Activated naive CD8-positive, alpha-beta T cell treated with anti-CD3 and anti-CD28 coated beads, Interleukin-2, amount 10 ng/mL, durations not matched to agents 7 days and 5 days (primary cell): ENCODE measurements at regions not wholly inside any gene's neighbourhood (a gene's known extent, or its start where the extent isn't known, plus 50 kb on each side); places are given as distances from the start of the nearest gene placed in this dataset.

Source experiments
- ATAC-seq: fragments of 150-1000 bp; cut with Tn5 transposase; one replicate; pipeline ENCODE4 v1.10.0; 2021; ENCODE audit warnings: low read depth, moderate library complexity
- POLR2A ChIA-PET: fragments of 350-600 bp; sonication (Branson Sonifier 250); formaldehyde crosslinking; loops from one replicate; lab custom pipeline; 2021; ENCODE audit warnings: antibody characterized with exemption; lab: Charles Lee
- DNase-seq: peaks from one replicate; pipeline ENCODE4 v3.0.0; 2021
- H3K27ac Mint-ChIP-seq: one replicate; pipeline ENCODE4 v1.8.0; 2022; ENCODE audit warnings: mild to moderate bottlenecking, mixed read lengths
- H3K27me3 Mint-ChIP-seq: one replicate; pipeline ENCODE4 v1.8.0; 2022; ENCODE audit warnings: mild to moderate bottlenecking, moderate library complexity, mixed read lengths
- H3K36me3 Mint-ChIP-seq: one replicate; pipeline ENCODE4 v1.8.0; 2021; ENCODE audit warnings: mild to moderate bottlenecking, mixed read lengths
- H3K4me1 Mint-ChIP-seq: one replicate; pipeline ENCODE4 v1.8.0; 2021; ENCODE audit warnings: mixed read lengths
- H3K4me3 Mint-ChIP-seq: one replicate; pipeline ENCODE4 v1.8.0; 2022; ENCODE audit warnings: mild to moderate bottlenecking, moderate library complexity, mixed read lengths
- H3K9me3 Mint-ChIP-seq: one replicate; pipeline ENCODE4 v1.8.0; 2021; ENCODE audit warnings: mixed read lengths

GRCh38 chr7:115409682-115410433 is 488.0 kb downstream of the MDFIC start:
- POLR2A ChIA-PET: no interaction called here
- DNase-seq: no peak
- Mint-ChIP-seq H3K27me3 (no peaks in the 10 kb centered on the region), H3K36me3 (no peaks in the 10 kb centered on the region), H3K4me1 (no peaks in the 10 kb centered on the region), H3K4me3 (no peak overlapping the region), H3K9me3 (no peaks in the 10 kb centered on the region), H3K27ac (no peak overlapping the region)
- no peak for ATAC-seq

DNA sequence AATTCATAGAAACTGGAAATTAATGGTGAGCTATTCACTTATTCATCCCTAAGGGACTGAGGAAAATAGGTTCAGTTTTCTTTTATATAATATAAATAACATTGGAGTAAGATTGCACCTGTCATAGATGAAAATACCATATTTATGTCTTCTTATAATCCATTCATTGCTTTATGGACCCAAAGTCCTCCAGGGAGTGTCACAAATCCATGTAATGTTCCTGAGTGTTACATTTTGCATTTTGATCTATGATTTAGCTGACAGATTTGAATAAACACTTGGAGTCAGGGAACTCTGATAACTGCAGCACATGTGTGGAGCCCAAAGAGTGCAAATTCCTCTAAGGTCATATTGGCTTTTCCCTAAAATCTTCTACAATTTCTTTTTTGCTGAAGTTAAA is 484.3 kb downstream of the MDFIC start:
- POLR2A ChIA-PET: no interaction called here
- H3K9me3 Mint-ChIP-seq: no peaks in the 10 kb centered on the region
- ATAC-seq: no peak
- no peak for DNase-seq
- H3K4me1 Mint-ChIP-seq: no peaks in the 10 kb centered on the region
- H3K36me3 Mint-ChIP-seq: no peaks in the 10 kb centered on the region
- H3K4me3 Mint-ChIP-seq: no peak overlapping the region
- H3K27me3 Mint-ChIP-seq: no peaks in the 10 kb centered on the region
- H3K27ac Mint-ChIP-seq: no peak overlapping the region

DNA sequence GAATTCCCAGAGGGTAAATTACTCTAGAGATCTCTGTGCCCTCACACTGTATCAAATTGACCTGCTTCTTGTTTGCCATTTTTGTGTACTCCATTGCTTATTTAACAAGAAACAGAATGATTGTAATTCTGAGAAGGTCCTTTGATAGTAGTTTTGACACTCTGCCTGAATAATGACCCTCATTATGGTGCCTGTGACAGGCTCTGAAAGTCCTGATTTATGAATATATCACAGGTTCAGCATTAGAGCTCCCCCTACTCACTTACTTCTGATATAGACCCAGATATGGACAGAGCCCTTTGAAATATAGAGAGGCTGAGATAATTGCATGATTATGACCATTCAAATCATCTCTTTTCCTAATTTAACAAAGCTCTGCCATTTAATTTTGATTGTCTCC is 465.2 kb downstream of the MDFIC start:
- H3K36me3 Mint-ChIP-seq: no peaks in the 10 kb centered on the region
- H3K4me3 Mint-ChIP-seq: no peak overlapping the region
- POLR2A ChIA-PET: no interaction called here
- no peak overlapping the region for H3K27ac Mint-ChIP-seq
- ATAC-seq (no peak), DNase-seq (no peak)
- no peaks in the 10 kb centered on the region for H3K27me3 Mint-ChIP-seq
- no peaks in the 10 kb centered on the region for H3K9me3 Mint-ChIP-seq
- no peaks in the 10 kb centered on the region for H3K4me1 Mint-ChIP-seq

DNA sequence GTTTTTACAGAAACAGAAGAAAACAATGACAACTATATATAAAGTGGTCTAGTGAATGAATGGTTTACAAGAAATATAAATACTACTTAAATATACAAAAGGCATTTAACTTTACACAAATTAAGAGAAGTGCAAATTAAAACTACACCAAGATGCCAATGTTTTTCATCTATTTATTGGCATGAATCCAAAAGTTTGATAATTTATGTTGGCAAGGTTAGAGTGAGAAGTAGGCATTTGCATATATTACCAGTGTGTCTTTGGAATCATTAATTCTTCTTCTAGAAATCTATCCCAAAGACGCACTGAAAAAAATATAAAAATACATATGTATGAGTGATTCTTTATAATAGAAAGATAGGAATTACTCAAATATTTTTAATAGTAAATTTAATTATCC is 457.4 kb downstream of the MDFIC start:
- Mint-ChIP-seq H3K36me3 (no peaks in the 10 kb centered on the region), H3K27ac (no peak overlapping the region), H3K27me3 (no peaks in the 10 kb centered on the region), H3K9me3 (no peaks in the 10 kb centered on the region), H3K4me3 (no peak overlapping the region), H3K4me1 (no peaks in the 10 kb centered on the region)
- DNase-seq (no peak), ATAC-seq (no peak)
- POLR2A ChIA-PET: no interaction called here

DNA sequence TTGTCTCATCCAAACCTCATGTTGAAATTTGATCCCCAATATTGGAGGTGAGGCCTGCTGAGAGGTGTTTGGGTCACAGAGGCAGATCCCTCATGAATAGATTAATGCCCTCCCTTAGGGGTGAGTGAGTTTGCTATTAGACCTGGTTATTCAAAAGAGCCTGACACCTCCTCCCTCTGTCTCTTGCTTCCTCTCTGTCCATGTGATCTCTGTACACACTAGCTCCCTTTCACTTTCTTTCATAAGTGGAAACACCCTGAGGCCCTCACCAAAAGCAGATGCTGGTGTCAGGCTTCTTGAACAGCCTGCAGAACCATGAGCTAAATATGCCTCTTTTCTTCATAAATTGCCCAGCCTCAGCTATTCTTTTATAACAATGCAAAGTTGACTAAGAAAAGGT is 447.1 kb downstream of the MDFIC start:
- DNase-seq (no peak), ATAC-seq (no peak)
- H3K27me3 Mint-ChIP-seq: no peaks in the 10 kb centered on the region
- no peaks in the 10 kb centered on the region for H3K9me3 Mint-ChIP-seq
- no peaks in the 10 kb centered on the region for H3K36me3 Mint-ChIP-seq
- no peaks in the 10 kb centered on the region for H3K4me1 Mint-ChIP-seq
- no peak overlapping the region for H3K27ac Mint-ChIP-seq
- no peak overlapping the region for H3K4me3 Mint-ChIP-seq
- POLR2A ChIA-PET: no interaction called here

- H3K36me3 Mint-ChIP-seq: no peaks in the 10 kb centered on the region
- H3K27ac Mint-ChIP-seq: no peak overlapping the region
- DNase-seq: no peak
- no peak overlapping the region for H3K4me3 Mint-ChIP-seq
- H3K27me3 Mint-ChIP-seq: no peaks in the 10 kb centered on the region
- no peaks in the 10 kb centered on the region for H3K9me3 Mint-ChIP-seq
- POLR2A ChIA-PET: no interaction called here
- no peak for ATAC-seq
- H3K4me1 Mint-ChIP-seq: no peaks in the 10 kb centered on the region
Measured at GRCh38 chr7:115363916-115364315, 442.0 kb downstream of the MDFIC start.

DNA sequence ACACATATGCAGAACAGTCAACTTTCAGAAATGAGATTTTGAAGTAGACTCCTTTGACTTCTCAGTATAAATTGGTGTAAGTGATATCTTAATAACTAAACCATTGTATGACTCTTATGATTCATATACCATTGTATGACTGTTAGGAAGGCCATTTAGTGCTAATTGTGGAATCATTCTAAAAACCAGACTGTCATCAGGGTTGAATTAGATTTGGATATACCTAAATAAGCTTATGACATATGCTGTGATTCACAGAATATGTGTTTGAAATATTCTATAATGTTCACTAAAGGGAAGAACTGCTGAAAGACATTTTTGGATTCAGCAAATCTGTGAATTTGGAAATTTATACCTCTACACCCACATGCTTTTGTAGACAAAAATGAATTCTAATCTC is 438.1 kb downstream of the MDFIC start:
- Mint-ChIP-seq H3K27ac (no peak overlapping the region), H3K4me3 (no peak overlapping the region), H3K36me3 (no peaks in the 10 kb centered on the region), H3K27me3 (no peaks in the 10 kb centered on the region), H3K9me3 (no peaks in the 10 kb centered on the region), H3K4me1 (no peaks in the 10 kb centered on the region)
- no peak for DNase-seq
- POLR2A ChIA-PET: no interaction called here
- no peak for ATAC-seq

GRCh38 chr7:115359119-115359518 is 437.2 kb downstream of the MDFIC start:
- ATAC-seq (no peak), DNase-seq (no peak)
- Mint-ChIP-seq H3K4me3 (no peak overlapping the region), H3K27ac (no peak overlapping the region), H3K36me3 (no peaks in the 10 kb centered on the region), H3K27me3 (no peaks in the 10 kb centered on the region), H3K4me1 (no peaks in the 10 kb centered on the region), H3K9me3 (no peaks in the 10 kb centered on the region)
- POLR2A ChIA-PET: no interaction called here

GRCh38 chr7:115357703-115357999 is 435.8 kb downstream of the MDFIC start:
- no peak for ATAC-seq
- H3K27me3 Mint-ChIP-seq: no peaks in the 10 kb centered on the region
- no peaks in the 10 kb centered on the region for H3K9me3 Mint-ChIP-seq
- no peak for DNase-seq
- no peaks in the 10 kb centered on the region for H3K36me3 Mint-ChIP-seq
- no peaks in the 10 kb centered on the region for H3K4me1 Mint-ChIP-seq
- POLR2A ChIA-PET: no interaction called here
- H3K4me3 Mint-ChIP-seq: no peak overlapping the region
- no peak overlapping the region for H3K27ac Mint-ChIP-seq

- Mint-ChIP-seq H3K4me1 (no peaks in the 10 kb centered on the region), H3K27me3 (no peaks in the 10 kb centered on the region), H3K9me3 (no peaks in the 10 kb centered on the region), H3K27ac (no peak overlapping the region), H3K4me3 (no peak overlapping the region), H3K36me3 (no peaks in the 10 kb centered on the region)
- POLR2A ChIA-PET: no interaction called here
- no peak for ATAC-seq
- DNase-seq: no peak
Measured at GRCh38 chr7:115356999-115357702, 435.3 kb downstream of the MDFIC start.

- ATAC-seq: no peak
- H3K36me3 Mint-ChIP-seq: no peaks in the 10 kb centered on the region
- POLR2A ChIA-PET: no interaction called here
Measured at GRCh38 chr7:115356139-115356746, 434.3 kb downstream of the MDFIC start.

GRCh38 chr7:115354925-115355324 is 433.0 kb downstream of the MDFIC start:
- Mint-ChIP-seq H3K27ac (no peak overlapping the region), H3K36me3 (no peaks in the 10 kb centered on the region), H3K27me3 (no peaks in the 10 kb centered on the region), H3K4me3 (no peak overlapping the region), H3K9me3 (no peaks in the 10 kb centered on the region), H3K4me1 (no peaks in the 10 kb centered on the region)
- no peak for ATAC-seq
- POLR2A ChIA-PET: no interaction called here
- no peak for DNase-seq

More at GRCh38 chr7:115356139-115356746, 434.3 kb downstream of the MDFIC start:
- Mint-ChIP-seq H3K4me1 (no peaks in the 10 kb centered on the region), H3K27me3 (no peaks in the 10 kb centered on the region), H3K27ac (no peak overlapping the region), H3K9me3 (no peaks in the 10 kb centered on the region), H3K4me3 (no peak overlapping the region)
- DNase-seq: no peak

DNA sequence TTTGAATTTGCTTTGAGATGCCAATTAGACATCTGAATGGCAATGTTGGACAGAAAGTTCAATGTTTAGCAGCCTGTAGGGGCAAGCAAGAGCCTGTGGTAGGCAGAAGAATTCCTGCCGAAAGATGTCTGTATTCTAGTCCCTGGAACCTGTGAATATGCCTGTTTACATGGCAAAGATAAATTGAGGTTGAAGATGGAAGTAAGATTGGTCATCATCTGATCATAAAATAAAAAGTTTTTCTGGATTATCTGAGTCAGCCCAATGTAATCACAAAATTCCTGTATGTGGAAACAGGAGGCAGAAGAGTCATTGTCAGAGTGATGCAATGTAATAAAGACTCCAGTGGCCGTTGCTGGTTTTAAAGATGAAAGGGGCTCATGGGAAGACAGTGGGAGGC is 430.5 kb downstream of the MDFIC start:
- Mint-ChIP-seq H3K36me3 (no peaks in the 10 kb centered on the region), H3K4me1 (no peaks in the 10 kb centered on the region), H3K9me3 (no peaks in the 10 kb centered on the region), H3K4me3 (no peak overlapping the region), H3K27me3 (no peaks in the 10 kb centered on the region), H3K27ac (no peak overlapping the region)
- POLR2A ChIA-PET: no interaction called here
- no peak for ATAC-seq
- no peak for DNase-seq

DNA sequence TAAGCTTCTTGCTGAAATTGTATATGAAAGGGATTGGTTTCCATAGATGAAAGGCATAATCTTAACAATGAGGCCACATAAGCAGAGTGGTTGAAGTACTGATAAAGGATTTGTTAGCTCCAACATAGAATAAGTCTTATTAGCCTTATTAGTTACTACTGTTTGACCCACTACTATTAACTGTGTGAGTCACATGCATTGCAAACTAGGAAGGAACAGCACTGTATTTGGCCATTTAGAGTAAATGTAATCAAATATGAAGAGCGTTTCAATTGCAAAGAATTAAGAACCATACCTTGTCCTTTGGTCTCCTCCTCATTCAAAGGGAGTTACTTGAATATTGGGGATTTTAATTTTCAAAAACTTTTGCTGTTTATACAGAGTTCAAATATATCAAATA is 428.9 kb downstream of the MDFIC start:
- no peaks in the 10 kb centered on the region for H3K9me3 Mint-ChIP-seq
- no peak for DNase-seq
- H3K36me3 Mint-ChIP-seq: no peaks in the 10 kb centered on the region
- no peak overlapping the region for H3K27ac Mint-ChIP-seq
- ATAC-seq: no peak
- POLR2A ChIA-PET: no interaction called here
- no peaks in the 10 kb centered on the region for H3K4me1 Mint-ChIP-seq
- no peaks in the 10 kb centered on the region for H3K27me3 Mint-ChIP-seq
- no peak overlapping the region for H3K4me3 Mint-ChIP-seq
